A673 (cell line): ENCODE measurements at regions not wholly inside any gene's neighbourhood (a gene's known extent, or its start where the extent isn't known, plus 50 kb on each side); places are given as distances from the start of the nearest gene placed in this dataset.

Source experiments
- BruUV-seq: library from RNA; stranded (reverse); fragments of 400-500 nt; replicated peaks from 2 replicates; lab custom pipeline; 2021; lab: Mats Ljungman, UMichigan
- CTCF ChIA-PET: fragments of 300-600 bp; sonication (Branson Sonifier 250); formaldehyde crosslinking; loops from one replicate; lab custom pipeline; 2022; ENCODE audit warnings: antibody characterized with exemption; lab: Charles Lee
- POLR2A ChIA-PET: fragments of 300-600 bp; sonication (Branson Sonifier 250); formaldehyde crosslinking; loops from one replicate; lab custom pipeline; 2022; ENCODE audit warnings: antibody characterized with exemption; ENCODE audit not compliant: low non-redundant PET; lab: Charles Lee
- DNase-seq: peaks from one replicate; pipeline ENCODE4 v3.0.0-alpha.2; 2015; ENCODE audit warnings: low spot score
- H3K27ac ChIP-seq: fragments of 200-600 bp; sonication (generic); 2 replicates; pipeline ENCODE4 v1.5.1; 2016; ENCODE audit warnings: mixed run types, low read depth, mild to moderate bottlenecking, mixed read lengths, antibody characterized with exemption, low read length; ENCODE audit not compliant: poor library complexity, severe bottlenecking
- H3K27me3 ChIP-seq: fragments of 200-600 bp; sonication (generic); replicated peaks from 2 replicates; pipeline ENCODE4 v1.6.1; 2017; ENCODE audit warnings: mixed run types, low read depth, mild to moderate bottlenecking, mixed read lengths, antibody characterized with exemption, low read length; ENCODE audit not compliant: insufficient read depth, poor library complexity
- H3K36me3 ChIP-seq: fragments of 200-600 bp; sonication (generic); 2 replicates; pipeline ENCODE4 v1.6.1; 2016; ENCODE audit warnings: mixed run types, mild to moderate bottlenecking, mixed read lengths, antibody characterized with exemption, low read length; ENCODE audit not compliant: insufficient read depth, poor library complexity, severe bottlenecking
- H3K4me1 ChIP-seq: fragments of 200-600 bp; sonication (generic); 2 replicates; pipeline ENCODE4 v1.6.1; 2017; ENCODE audit warnings: mixed run types, mild to moderate bottlenecking, mixed read lengths, antibody characterized with exemption, low read length; ENCODE audit not compliant: insufficient read depth, poor library complexity, severe bottlenecking
- H3K4me3 ChIP-seq: fragments of 200-600 bp; sonication (generic); 2 replicates; pipeline ENCODE4 v1.5.1; 2016; ENCODE audit warnings: low read depth, mixed run types, mild to moderate bottlenecking, mixed read lengths, low read length; ENCODE audit not compliant: poor library complexity, severe bottlenecking
- H3K9me3 ChIP-seq: fragments of 200-600 bp; sonication (generic); 2 replicates; pipeline ENCODE4 v1.6.1; 2016; ENCODE audit warnings: mixed run types, low read depth, mild to moderate bottlenecking, mixed read lengths, antibody characterized with exemption, low read length; ENCODE audit not compliant: poor library complexity, severe bottlenecking
- EZH2 ChIP-seq: fragments of 200-600 bp; sonication (generic); IDR thresholded peaks from 2 replicates; pipeline ENCODE4 v1.6.1; 2017; ENCODE audit warnings: borderline replicate concordance, low read depth, mild to moderate bottlenecking, mixed read lengths, antibody characterized with exemption, low read length; ENCODE audit not compliant: poor library complexity, severe bottlenecking
- intact Hi-C: fragments of 100-400 bp; cut with micrococcal nuclease; formaldehyde crosslinking; loops from one replicate; pipeline ENCODE4 v1.10.0; 2022; ENCODE audit not compliant: unreplicated experiment
- TF ChIP-seq, protein P1 (sequence below): fragments of 300-800, 200-600 bp; sonication (generic); conservative IDR thresholded peaks from 2 replicates; pipeline ENCODE4 v1.5.1; 2017; ENCODE audit warnings: low read depth, mild to moderate bottlenecking, antibody characterized with exemption, low read length, moderate library complexity, mixed read lengths

DNA sequence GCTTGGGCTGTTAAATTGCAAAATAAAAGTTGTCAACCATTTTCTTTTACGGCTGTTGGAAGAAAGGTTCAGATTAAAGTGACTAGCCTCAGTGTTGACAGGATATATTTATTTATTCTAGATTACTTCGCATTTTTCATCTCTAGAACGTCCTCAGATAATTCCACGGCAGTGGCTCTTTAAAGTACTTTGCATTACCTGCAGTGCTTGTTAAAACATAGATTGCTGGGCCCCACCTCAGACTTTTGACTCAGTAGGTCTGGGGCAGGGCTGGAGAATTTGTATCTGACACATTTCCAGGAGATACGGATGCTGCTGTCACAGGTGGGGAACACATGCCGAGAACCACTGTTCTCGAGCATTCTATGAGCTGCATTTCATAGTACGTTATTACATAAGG, 292.7 kb downstream of the EDEM1 start:
- DNase-seq = no peak
- CTCF ChIA-PET = no interaction called here
- no peak overlapping the region for H3K4me3 ChIP-seq
- POLR2A ChIA-PET = no interaction called here
- intact Hi-C loops = no loop called here
- H3K27ac ChIP-seq = no peak overlapping the region
- no peaks in the 10 kb centered on the region for H3K4me1 ChIP-seq
- peaks cover 4% of the 10 kb centered on the region for H3K27me3 ChIP-seq
- no peaks in the 10 kb centered on the region for H3K36me3 ChIP-seq
- no peaks in the 10 kb centered on the region for H3K9me3 ChIP-seq
- no peak for TF ChIP-seq EZH2
- TF ChIP-seq, protein P1, sequence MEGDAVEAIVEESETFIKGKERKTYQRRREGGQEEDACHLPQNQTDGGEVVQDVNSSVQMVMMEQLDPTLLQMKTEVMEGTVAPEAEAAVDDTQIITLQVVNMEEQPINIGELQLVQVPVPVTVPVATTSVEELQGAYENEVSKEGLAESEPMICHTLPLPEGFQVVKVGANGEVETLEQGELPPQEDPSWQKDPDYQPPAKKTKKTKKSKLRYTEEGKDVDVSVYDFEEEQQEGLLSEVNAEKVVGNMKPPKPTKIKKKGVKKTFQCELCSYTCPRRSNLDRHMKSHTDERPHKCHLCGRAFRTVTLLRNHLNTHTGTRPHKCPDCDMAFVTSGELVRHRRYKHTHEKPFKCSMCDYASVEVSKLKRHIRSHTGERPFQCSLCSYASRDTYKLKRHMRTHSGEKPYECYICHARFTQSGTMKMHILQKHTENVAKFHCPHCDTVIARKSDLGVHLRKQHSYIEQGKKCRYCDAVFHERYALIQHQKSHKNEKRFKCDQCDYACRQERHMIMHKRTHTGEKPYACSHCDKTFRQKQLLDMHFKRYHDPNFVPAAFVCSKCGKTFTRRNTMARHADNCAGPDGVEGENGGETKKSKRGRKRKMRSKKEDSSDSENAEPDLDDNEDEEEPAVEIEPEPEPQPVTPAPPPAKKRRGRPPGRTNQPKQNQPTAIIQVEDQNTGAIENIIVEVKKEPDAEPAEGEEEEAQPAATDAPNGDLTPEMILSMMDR = no peak
- no TSS peak for BruUV-seq

DNA sequence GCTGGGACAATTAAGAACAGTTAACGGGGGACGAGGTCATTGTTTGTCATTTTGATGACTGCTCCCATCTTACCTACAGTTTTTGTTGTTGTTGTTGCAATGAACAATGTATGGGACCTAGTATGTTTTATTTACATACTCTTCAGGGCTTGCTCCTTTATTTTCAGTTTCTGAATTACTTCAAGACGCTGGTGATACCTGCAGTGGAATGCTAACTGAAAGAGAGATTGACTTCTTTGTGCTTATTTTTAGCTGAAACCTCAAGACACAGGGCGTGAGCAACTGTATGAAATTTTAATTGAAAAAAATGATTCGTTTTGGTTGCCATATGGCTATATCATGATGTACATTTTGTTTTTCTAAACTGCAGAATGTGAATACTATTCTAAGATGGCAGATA, 297.9 kb downstream of the EDEM1 start:
- Histone ChIP-seq H3K27ac (no peak overlapping the region), H3K4me3 (no peak overlapping the region), H3K27me3 (no peaks in the 10 kb centered on the region), H3K9me3 (no peaks in the 10 kb centered on the region), H3K36me3 (no peaks in the 10 kb centered on the region), H3K4me1 (no peaks in the 10 kb centered on the region)
- ChIA-PET POLR2A (no interaction called here), CTCF (no interaction called here)
- intact Hi-C loops = no loop called here
- no peak for DNase-seq
- BruUV-seq = no TSS peak
- TF ChIP-seq, protein P1 = no peak
- no peak for TF ChIP-seq EZH2

DNA sequence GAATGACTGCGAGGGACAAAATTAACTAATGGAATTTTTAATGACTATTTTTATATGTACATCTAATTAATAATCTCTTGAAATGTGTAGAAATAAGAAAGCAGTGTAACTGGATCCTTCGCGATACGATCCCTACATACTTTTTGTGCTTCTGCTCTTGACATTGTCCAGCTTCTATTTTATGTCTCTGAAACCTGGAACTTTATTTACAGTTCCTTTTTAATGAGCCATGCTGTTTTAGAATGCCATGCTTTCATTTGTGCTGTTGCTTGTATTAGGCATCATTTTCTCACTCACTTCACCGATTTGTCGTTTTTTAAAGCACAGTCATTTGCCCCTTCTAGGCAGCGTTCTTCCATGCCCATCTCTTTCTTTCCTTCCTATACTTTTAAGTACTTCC, 301.3 kb downstream of the EDEM1 start:
- no peak overlapping the region for H3K4me3 ChIP-seq
- TF ChIP-seq, protein P1 = no peak
- BruUV-seq = no TSS peak
- H3K27ac ChIP-seq = no peak overlapping the region
- ChIA-PET CTCF (no interaction called here), POLR2A (no interaction called here)
- intact Hi-C loops = no loop called here
- H3K4me1 ChIP-seq = no peaks in the 10 kb centered on the region
- no peak for DNase-seq
- H3K36me3 ChIP-seq = no peaks in the 10 kb centered on the region
- H3K27me3 ChIP-seq = no peaks in the 10 kb centered on the region
- no peaks in the 10 kb centered on the region for H3K9me3 ChIP-seq
